ENCODE measurements at regions not wholly inside any gene's neighbourhood (a gene's known extent, or its start where the extent isn't known, plus 50 kb on each side); places are given as distances from the start of the nearest gene placed in this dataset.

DNA sequence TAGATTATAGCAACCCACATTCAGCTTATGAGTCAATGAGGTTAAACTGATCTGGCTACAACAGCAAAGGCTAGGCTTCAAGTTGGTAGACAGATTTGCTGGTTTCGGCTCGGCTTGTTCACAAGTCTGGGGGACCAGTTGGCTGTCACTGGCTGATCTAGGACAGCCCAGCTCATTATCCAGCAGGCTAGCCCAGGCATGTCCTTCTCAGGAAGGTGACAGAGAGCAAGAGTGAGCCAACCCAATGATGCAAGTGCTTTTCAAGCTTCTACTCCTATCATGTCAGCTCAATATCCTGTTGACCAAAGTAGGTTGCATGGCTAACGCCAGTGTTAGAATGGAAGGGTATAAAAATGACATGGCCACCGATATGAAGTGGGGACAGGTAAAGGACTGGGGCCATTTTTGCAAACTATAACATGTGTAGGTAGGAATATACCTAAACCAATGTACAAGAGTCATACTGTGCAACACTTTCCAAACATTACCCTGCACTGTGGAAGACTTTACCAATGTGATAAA, 220.9 kb upstream of the SOX21 start:
- Mint-ChIP-seq H3K36me3 (no peaks in the 10 kb centered on the region), H3K9me3 (peaks cover 4 to 12% (median 5%) of the 10 kb centered on the region in 3 donors), H3K4me1 (no peaks in the 10 kb centered on the region), H3K4me3 (no peak overlapping the region), H3K27me3 (no peaks in the 10 kb centered on the region), H3K27ac (no peak overlapping the region)

DNA sequence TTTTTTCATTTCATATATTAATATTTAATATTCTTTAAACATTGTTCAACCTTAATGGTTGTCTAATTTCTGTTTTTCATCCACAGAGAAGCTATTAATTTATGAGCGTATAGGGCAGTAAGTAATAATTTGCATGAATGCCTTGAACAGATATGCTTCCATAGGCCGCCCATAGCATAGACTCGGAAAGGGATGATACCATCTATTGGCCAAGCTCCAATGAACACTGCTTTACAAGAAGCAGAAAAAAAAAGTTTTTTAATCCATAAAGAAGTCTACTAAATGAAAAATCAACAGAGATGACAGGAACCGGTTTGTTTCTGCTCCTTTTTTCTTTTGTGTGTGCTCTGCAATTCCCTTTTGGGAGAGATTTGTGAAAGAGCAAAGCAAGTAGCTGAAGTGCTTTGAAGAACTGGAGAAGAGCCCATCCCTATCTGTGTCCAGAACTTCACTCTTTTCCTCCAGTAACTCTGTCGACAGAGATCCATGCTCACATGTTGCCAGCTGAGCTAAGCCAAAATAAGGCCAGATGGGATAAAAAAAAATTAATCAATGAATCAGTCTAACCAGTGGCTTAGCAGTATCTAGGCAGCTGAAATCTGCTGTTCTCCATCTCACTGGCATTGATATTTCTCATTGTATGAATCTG, 215.9 kb upstream of the SOX21 start:
- Mint-ChIP-seq H3K4me3 (no peak overlapping the region), H3K36me3 (no peaks in the 10 kb centered on the region), H3K27ac (no peak overlapping the region), H3K4me1 (no peaks in the 10 kb centered on the region), H3K9me3 (peaks cover 0 to 6% (median 0%) of the 10 kb centered on the region in 3 donors), H3K27me3 (peaks cover 1% of the 10 kb centered on the region)

DNA sequence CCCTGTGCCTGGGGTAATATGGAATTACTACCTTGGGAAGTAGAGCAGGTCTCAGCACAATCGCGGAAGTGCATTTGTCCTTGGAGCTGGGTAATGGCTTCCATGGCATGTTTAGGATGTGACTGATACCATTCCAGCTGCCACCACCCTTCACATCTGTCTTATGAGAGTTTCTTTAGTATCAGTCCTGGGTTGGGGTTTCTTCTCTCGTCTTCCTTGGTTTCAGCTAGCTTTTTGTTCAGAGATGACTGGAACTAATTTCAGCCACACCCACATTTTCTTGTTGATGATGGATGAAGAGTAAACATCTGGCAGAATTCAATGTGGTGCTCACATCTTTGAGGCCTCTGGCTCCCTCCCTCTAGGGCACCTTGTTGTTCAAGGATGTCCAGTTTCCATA, 212.9 kb upstream of the SOX21 start:
- Mint-ChIP-seq H3K27me3 (peaks cover 1% of the 10 kb centered on the region), H3K36me3 (no peaks in the 10 kb centered on the region), H3K27ac (no peak overlapping the region), H3K9me3 (no peaks in the 10 kb centered on the region), H3K4me3 (no peak overlapping the region), H3K4me1 (no peaks in the 10 kb centered on the region)

DNA sequence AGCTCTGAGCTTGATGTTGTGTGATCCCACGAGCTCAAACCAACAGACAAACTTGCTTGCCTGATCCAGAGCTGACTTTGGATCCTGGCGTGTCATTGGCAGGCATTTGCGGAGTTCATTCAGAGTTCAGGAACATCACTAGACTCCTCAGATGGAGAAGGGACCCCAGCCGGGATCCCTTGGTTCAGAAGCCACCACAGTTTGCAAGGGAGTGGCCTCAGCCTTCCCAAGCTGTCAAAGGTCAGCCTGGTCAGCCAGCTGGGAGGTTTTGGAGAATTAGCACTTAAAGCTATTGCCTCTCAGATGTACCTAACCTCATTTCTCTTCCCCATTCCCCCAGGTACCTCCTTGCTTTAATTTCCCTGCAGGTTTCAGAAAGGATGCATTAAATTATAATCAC, 208.8 kb upstream of the SOX21 start:
- H3K27ac Mint-ChIP-seq, result no peak overlapping the region
- H3K9me3 Mint-ChIP-seq, result peaks cover 0 to 4% (median 0%) of the 10 kb centered on the region in 3 donors
- no peak overlapping the region for H3K4me3 Mint-ChIP-seq
- H3K36me3 Mint-ChIP-seq, result no peaks in the 10 kb centered on the region
- H3K4me1 Mint-ChIP-seq, result no peaks in the 10 kb centered on the region
- H3K27me3 Mint-ChIP-seq, result no peaks in the 10 kb centered on the region

DNA sequence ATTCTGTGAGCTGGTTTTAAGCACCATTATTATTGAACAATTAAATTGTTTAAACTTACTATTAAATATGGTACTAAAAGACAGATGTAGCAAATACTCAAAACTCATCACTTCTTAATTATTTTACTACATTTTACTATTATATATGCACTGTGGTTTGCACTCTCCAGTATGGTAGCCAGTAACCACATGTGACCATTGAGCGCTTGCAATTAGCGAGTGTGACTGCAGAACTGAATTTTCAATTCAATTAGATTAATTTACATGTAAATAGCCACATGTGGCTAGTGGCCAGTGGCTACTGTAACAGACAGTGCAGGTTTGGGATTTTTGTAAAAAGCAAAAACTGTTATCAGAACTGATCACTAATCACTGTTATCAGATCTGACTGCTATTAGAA, 208.2 kb upstream of the SOX21 start:
- H3K4me3 Mint-ChIP-seq, result no peak overlapping the region
- no peaks in the 10 kb centered on the region for H3K27me3 Mint-ChIP-seq
- no peaks in the 10 kb centered on the region for H3K4me1 Mint-ChIP-seq
- peaks cover 0 to 4% (median 0%) of the 10 kb centered on the region in 3 donors for H3K9me3 Mint-ChIP-seq
- no peaks in the 10 kb centered on the region for H3K36me3 Mint-ChIP-seq
- no peak overlapping the region for H3K27ac Mint-ChIP-seq

DNA sequence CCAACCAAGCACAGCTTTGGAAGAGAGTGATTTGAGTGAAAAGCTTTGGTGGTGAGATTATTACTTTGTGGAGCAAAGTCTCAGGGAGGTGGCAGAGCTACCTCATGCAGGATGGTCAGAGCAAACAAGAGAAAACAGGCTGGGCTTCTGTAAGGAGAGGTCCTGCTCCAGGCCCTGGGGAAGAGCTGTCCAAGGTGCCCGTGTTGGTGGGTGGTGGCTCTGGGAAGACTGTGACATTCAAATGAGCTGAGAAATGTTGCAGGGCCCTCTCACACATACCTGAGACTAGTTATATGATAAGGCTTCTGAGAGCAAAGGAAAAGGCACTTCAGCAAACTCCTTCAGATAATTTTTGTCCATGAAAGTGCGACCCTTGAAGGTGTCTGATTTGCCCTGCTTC, 205.5 kb upstream of the SOX21 start:
- no peaks in the 10 kb centered on the region for H3K27me3 Mint-ChIP-seq
- H3K27ac Mint-ChIP-seq, result no peak overlapping the region
- H3K36me3 Mint-ChIP-seq, result no peaks in the 10 kb centered on the region
- no peaks in the 10 kb centered on the region for H3K4me1 Mint-ChIP-seq
- H3K4me3 Mint-ChIP-seq, result no peak overlapping the region
- H3K9me3 Mint-ChIP-seq, result peaks cover 0 to 4% (median 0%) of the 10 kb centered on the region in 3 donors

DNA sequence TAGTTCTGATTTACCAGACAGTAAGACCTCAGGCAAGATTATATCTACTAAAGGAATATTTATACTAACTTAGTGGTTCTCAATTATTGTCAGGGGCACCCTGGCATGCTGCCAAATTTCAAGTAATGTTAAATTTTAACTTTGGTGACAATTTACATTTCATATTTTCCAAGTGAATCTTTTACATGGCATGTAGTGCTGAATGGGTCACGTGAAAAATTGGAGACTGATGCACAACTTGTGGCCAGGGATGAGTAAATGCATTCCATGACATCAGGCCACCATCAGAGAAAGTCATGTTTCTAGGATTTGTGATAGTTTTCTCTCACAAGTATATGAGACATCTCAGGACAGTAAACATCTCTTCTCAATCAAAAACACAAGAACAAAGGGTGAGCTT, 202.6 kb upstream of the SOX21 start:
- no peak overlapping the region for H3K27ac Mint-ChIP-seq
- no peak overlapping the region for H3K4me3 Mint-ChIP-seq
- peaks cover 0 to 4% (median 0%) of the 10 kb centered on the region in 3 donors for H3K9me3 Mint-ChIP-seq
- peaks cover 3% of the 10 kb centered on the region for H3K36me3 Mint-ChIP-seq
- H3K27me3 Mint-ChIP-seq, result no peaks in the 10 kb centered on the region
- no peaks in the 10 kb centered on the region for H3K4me1 Mint-ChIP-seq

DNA sequence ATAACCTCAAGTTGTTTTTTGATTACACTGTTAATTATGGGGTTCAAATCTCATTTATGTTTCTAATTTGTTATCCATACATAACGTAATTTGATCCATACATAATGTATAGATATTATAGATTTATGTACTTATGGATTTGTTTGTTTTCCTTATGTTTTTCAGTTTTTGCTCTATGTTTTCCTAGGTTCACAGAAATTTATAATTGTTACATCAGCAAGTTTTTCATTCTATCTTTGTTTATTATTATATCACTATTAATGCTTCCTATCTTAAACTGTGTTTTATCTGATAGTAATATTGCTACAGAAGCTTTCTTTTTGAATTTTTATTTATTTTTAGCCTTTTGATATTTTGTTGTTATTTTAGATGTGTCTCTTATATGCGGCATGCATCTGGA, 194.3 kb upstream of the SOX21 start:
- H3K27me3 Mint-ChIP-seq, result peaks cover 6% of the 10 kb centered on the region
- H3K27ac Mint-ChIP-seq, result no peak overlapping the region
- peaks cover 6% of the 10 kb centered on the region for H3K36me3 Mint-ChIP-seq
- no peaks in the 10 kb centered on the region for H3K4me1 Mint-ChIP-seq
- H3K4me3 Mint-ChIP-seq, result no peak overlapping the region
- no peaks in the 10 kb centered on the region for H3K9me3 Mint-ChIP-seq

DNA sequence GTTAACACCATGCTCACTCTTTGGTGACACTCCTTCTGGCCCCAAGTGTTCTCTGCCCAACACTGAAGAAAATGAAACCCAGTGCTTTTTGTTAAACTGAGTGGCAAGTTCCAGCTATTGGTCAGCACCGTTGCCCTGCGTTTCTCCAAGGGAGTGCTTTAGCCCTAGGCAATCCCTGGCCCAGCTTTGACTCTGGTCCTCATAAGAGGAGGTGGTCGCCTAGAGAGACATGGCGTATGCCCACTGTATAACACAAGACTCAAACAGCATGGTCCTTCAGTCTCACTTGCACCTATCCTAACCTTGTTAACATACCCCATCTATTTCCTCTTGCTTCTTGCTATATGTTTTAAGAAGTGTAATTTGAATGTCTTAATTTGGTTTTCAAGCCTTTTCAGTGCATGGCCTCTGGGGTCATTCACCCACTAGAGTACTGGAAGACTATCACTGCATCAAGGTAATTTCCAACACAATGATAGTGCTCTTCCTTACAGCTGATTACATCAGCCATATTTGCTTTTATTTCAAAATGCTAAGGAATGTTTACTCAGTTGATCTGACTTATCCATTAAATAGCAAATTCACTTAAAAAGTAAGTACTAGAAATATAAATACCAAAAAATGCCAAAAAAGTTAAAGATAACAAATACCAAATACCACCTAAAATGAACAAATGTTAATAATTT, 190.5 kb upstream of the SOX21 start:
- no peak overlapping the region for H3K4me3 Mint-ChIP-seq
- H3K4me1 Mint-ChIP-seq, result no peaks in the 10 kb centered on the region
- H3K27me3 Mint-ChIP-seq, result no peaks in the 10 kb centered on the region
- no peak overlapping the region for H3K27ac Mint-ChIP-seq
- H3K9me3 Mint-ChIP-seq, result no peaks in the 10 kb centered on the region
- no peaks in the 10 kb centered on the region for H3K36me3 Mint-ChIP-seq

DNA sequence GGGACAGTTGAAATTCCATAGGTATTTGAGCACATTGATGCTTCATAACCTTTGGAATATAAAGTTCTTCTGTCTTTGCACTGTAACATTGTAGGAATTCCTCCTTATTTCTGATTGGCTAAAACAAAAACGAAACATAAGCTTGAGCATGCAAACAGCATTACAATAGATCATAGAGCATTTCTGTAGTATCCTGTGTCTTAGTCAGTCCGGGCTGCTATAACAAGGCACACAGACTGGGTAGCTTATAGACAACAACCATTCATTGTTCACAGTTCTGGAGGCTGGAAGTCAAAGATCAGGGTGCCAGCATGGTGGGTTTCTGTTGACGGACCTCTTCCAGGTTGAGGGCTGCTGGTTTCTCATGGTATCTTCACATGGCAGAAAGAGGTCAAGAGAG, 188.7 kb upstream of the SOX21 start:
- Mint-ChIP-seq H3K36me3 (no peaks in the 10 kb centered on the region), H3K27ac (no peak overlapping the region), H3K27me3 (no peaks in the 10 kb centered on the region), H3K4me3 (no peak overlapping the region), H3K9me3 (no peaks in the 10 kb centered on the region), H3K4me1 (no peaks in the 10 kb centered on the region)

DNA sequence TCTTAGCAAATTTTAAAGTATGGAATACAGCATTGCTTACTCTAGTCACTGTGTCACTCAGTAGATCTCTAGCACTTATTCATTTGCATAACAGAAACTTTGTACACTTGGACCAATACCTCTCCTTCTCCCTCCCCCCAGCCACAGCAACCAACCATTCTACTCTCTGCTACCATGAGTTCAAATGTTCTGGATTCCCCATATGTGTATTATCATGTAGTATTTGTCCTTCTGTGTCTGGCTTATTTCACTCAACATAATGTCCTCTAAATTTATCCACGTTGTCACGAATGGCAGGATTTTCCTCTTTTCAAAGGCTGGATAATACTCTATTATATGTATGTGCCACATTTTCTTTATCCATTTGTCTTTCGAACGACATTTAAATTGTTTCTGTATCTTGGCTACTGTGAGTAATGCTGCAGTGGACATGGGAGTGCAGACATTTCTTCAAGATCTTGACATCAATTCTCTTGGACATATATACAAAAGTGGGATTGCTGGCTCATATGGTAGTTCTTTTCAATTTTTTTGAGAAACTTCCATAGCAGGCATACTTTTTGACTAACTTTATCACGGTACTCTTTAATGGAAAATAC, 184.5 kb upstream of the SOX21 start:
- Mint-ChIP-seq H3K27me3 (no peaks in the 10 kb centered on the region), H3K4me1 (no peaks in the 10 kb centered on the region), H3K27ac (no peak overlapping the region), H3K9me3 (no peaks in the 10 kb centered on the region), H3K4me3 (no peak overlapping the region), H3K36me3 (no peaks in the 10 kb centered on the region)

DNA sequence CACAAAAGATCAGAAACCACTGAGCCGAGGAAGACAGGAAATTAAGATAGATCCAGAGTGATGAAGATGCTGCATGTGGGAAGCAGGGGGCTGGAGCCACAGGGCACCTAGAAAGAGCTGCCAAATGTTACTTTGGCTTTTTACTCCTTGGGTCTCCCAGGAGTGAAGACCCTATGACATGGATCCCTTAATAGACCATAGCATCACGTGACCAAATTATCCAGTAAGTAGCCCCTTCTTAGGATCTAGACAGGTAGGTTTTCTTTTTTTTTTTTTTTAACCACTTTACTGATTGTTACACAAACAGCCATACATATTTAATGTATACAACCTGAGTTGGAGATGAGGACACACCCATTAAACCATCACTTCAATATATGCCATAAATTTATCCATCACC, 183.9 kb upstream of the SOX21 start:
- no peaks in the 10 kb centered on the region for H3K27me3 Mint-ChIP-seq
- H3K27ac Mint-ChIP-seq, result no peak overlapping the region

DNA sequence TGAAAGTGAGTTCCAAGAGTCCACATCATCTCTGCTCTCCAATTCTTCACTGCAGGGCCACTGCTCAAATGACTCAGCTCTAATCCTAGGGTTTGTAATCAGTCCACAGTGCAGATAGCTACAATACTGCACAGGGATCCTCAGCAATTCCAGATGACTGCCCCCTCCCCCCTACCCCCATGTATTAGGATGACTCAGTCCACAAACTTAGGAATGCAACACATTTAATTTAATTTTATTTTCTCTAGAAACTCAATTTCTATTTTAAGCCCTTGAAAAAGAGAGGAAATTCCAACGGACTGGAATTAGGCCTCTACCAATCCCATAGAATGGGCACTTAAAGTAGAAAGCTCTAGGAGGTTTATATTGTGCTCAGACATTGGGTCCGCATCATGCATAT, 173.8 kb upstream of the SOX21 start:
- Mint-ChIP-seq H3K4me1 (no peaks in the 10 kb centered on the region), H3K9me3 (peaks cover 0 to 2% (median 0%) of the 10 kb centered on the region in 3 donors), H3K27me3 (no peaks in the 10 kb centered on the region), H3K27ac (no peak overlapping the region), H3K36me3 (no peaks in the 10 kb centered on the region), H3K4me3 (no peak overlapping the region)

More for the DNA sequence above, 183.9 kb upstream of the SOX21 start:
- Mint-ChIP-seq H3K9me3 (no peaks in the 10 kb centered on the region), H3K4me3 (no peak overlapping the region), H3K4me1 (no peaks in the 10 kb centered on the region), H3K36me3 (no peaks in the 10 kb centered on the region)

DNA sequence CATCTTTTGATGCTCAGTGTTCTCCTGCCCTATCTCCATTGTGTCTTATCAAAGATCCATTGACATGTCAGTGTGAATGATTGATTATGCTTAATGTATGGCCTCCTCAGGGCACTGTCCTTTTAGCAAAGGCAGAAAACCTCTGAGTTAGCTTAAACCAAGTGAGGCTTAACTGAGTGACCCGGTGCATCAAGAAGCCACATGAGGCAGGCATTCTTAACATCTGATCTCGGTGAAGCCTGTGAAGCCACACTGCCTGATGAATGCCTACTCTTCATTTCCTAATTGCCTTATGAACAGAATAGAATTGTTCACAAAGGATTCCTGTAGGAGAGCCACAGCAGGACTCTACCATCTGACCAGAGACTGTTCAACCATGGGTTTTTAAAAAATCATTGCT, 168.1 kb upstream of the SOX21 start:
- Mint-ChIP-seq H3K4me1 (no peaks in the 10 kb centered on the region), H3K27me3 (peaks cover 2% of the 10 kb centered on the region), H3K27ac (no peak overlapping the region), H3K9me3 (peaks cover 0 to 4% (median 2%) of the 10 kb centered on the region in 3 donors), H3K4me3 (no peak overlapping the region), H3K36me3 (no peaks in the 10 kb centered on the region)

DNA sequence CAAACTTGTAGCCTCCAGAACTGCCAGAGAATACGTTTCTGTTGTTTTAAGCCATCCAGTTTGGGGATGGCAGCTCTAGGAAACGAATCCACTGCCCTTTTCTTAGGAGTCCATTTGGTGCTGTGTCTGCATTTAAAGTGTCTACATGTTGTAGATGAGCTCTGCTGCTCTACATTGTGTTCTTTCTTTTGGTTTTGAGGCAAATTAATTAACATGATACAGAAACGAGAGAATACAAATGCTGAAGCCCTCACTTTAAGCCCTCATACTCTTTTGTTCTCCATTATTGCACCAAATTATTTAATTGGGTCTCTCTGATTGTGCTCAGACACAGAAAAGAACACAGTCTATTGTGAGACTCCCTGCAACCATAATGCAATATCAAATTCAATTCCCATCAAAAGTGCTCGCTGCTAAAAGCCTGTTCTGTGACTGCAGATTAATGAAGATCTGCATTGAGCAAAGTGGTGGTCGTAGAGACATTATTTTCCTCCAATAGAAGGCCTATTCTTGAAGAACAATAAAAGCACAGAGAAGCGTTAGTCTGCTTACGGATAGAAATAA, 166.3 kb upstream of the SOX21 start:
- no peaks in the 10 kb centered on the region for H3K4me1 Mint-ChIP-seq
- H3K36me3 Mint-ChIP-seq, result no peaks in the 10 kb centered on the region
- no peak overlapping the region for H3K4me3 Mint-ChIP-seq
- peaks cover 0 to 4% (median 2%) of the 10 kb centered on the region in 3 donors for H3K9me3 Mint-ChIP-seq
- peaks cover 2% of the 10 kb centered on the region for H3K27me3 Mint-ChIP-seq
- no peak overlapping the region for H3K27ac Mint-ChIP-seq

Measured in IgD-negative memory B cell (primary cell).